ENCODE measurements at regions not wholly inside any gene's neighbourhood (a gene's known extent, or its start where the extent isn't known, plus 50 kb on each side); places are given as distances from the start of the nearest gene placed in this dataset.

- peak; percentile 30 for DNase-seq (ENCODE audit: low read depth)
- no peak for TF ChIP-seq CTCF (conservative IDR thresholded peaks at IDR 0.05; ENCODE audit: low read depth, low read length)
- H3K4me3 ChIP-seq (ENCODE audit: low read length), result no peak overlapping the region
These were observed 1714.1 kb downstream of the EFNA5 start for GRCh38 chr5:105956456-105957196.

- no peak for TF ChIP-seq CTCF (conservative IDR thresholded peaks at IDR 0.05; ENCODE audit: low read depth, low read length)
- no peak overlapping the region for H3K4me3 ChIP-seq (ENCODE audit: low read length)
- DNase-seq (ENCODE audit: low read depth), result no peak
These were observed 1716.4 kb downstream of the EFNA5 start for GRCh38 chr5:105954341-105954740.

- no peak for DNase-seq (ENCODE audit: low read depth)
- H3K4me3 ChIP-seq (ENCODE audit: low read length), result no peak overlapping the region
- TF ChIP-seq CTCF (conservative IDR thresholded peaks at IDR 0.05; ENCODE audit: low read depth, low read length), result no peak
These were observed 1717.1 kb downstream of the EFNA5 start for GRCh38 chr5:105953616-105954015.

- no peak for DNase-seq (ENCODE audit: low read depth)
- H3K4me3 ChIP-seq (ENCODE audit: low read length), result no peak overlapping the region
- no peak for TF ChIP-seq CTCF (conservative IDR thresholded peaks at IDR 0.05; ENCODE audit: low read depth, low read length)
These were observed 1717.9 kb downstream of the EFNA5 start for GRCh38 chr5:105952875-105953274.

- H3K4me3 ChIP-seq (ENCODE audit: low read length), result no peak overlapping the region
- TF ChIP-seq CTCF (conservative IDR thresholded peaks at IDR 0.05; ENCODE audit: low read depth, low read length), result no peak
- DNase-seq (ENCODE audit: low read depth), result no peak
These were observed 1723.3 kb downstream of the EFNA5 start for GRCh38 chr5:105947461-105947860.

- no peak for TF ChIP-seq CTCF (conservative IDR thresholded peaks at IDR 0.05; ENCODE audit: low read depth, low read length)
- no peak overlapping the region for H3K4me3 ChIP-seq (ENCODE audit: low read length)
- no peak for DNase-seq (ENCODE audit: low read depth)
These were observed 1725.3 kb downstream of the EFNA5 start for GRCh38 chr5:105945203-105945972.

GRCh38 chr5:105940181-105940580 lies 1730.6 kb downstream of the EFNA5 start:
- TF ChIP-seq CTCF (conservative IDR thresholded peaks at IDR 0.05; ENCODE audit: low read depth, low read length), result no peak
- DNase-seq (ENCODE audit: low read depth), result no peak
- H3K4me3 ChIP-seq (ENCODE audit: low read length), result no peak overlapping the region
